Eye (tissue), 1 donor: ENCODE measurements at regions not wholly inside any gene's neighbourhood (a gene's known extent, or its start where the extent isn't known, plus 50 kb on each side); places are given as distances from the start of the nearest gene placed in this dataset.

Experiments used
- DNase-seq: peaks from one replicate; pipeline ENCODE4 v3.0.0-alpha.2; 2015

GRCh38 chr10:43754569-43755260 is 106.0 kb upstream of the ZNF32 start:
- no peak for DNase-seq

GRCh38 chr10:43753397-43754061 is 104.8 kb upstream of the ZNF32 start:
- DNase-seq, result no peak

DNA sequence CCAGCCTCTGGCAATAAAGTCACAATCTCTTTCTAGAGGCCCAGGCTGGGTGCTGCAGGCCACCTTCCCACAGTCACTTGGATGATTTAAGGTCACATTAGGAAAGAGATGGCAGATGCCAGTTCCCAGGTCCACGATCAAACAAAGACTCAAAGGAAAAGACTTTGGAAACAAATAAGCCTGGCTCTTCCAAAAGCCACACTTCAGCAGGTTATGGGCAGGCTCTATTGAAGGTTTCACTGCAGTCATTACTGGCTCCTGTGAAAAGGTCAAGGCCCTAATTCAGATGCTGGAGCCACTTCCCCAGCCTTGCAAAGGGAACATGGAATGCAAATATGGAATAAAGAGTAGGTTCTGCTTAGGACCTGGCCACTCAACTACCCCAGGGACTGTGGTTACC is 104.0 kb upstream of the ZNF32 start:
- DNase-seq, result no peak

GRCh38 chr10:43751646-43752045 is 103.0 kb upstream of the ZNF32 start:
- no peak for DNase-seq

GRCh38 chr10:43749940-43750552 is 101.4 kb upstream of the ZNF32 start:
- DNase-seq, result no peak

DNA sequence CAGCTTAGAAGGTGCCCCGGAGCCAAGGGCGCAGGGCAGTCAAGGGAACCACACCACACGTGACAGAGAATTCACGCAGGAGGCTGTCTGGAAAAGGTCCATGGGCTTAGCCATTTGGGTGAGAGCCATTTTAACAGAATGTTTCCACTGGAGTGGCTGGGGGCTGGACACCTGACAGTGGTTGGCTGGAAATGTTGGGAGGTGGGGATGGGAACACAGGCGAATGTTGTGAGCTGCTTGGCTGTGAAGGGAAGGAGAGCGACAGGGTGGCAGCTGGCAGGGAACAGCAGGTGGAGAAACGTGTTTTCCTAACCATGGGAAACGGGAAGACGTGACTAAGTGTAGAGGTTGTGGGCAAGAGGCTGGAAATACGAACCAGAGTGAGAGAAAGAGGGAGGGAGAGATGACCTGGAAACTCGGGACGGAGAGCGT is 100.5 kb upstream of the ZNF32 start:
- no peak for DNase-seq

DNA sequence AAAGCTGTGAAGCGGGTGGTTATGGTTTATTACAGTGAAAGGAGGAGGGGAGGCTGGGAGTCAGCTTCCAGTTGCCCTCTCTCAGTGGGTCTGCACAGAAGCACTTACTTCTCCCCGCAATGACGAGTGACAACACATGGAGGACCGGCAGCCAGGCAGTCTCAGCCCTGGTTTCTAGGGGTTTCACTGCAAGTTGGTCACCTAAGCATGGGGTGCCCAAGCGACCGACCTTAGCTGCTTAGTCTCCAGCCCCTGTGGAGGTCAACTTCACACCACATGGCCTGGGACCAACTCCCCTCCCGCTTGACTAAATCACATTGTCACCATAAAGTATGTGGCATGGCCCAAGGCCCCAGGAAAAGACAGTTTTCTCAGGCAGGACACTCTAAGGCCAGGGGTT is 99.9 kb upstream of the ZNF32 start:
- DNase-seq, result no peak

GRCh38 chr10:43746906-43747305 is 98.2 kb upstream of the ZNF32 start:
- DNase-seq, result no peak

DNA sequence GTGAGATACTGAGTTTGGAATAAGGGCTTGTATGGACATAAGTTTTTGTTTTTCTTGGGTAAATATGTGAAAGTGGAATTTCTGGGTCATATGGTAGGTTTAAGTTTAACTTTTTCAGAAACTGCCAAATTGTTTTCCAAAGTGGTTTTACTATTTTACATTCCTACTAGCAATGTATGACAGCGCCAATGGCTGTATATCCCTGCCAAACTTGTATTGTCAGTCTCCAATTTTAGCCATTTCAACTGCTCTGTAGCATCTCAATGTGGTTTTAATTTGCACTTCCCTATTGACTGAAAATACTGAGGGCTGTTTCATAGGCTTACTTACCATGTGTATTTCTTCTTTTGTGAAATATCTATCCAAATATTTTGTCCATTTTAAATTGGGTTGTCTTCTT is 90.5 kb upstream of the ZNF32 start:
- DNase-seq, result peak; percentile 60

- DNase-seq, result no peak
These were observed 88.3 kb upstream of the ZNF32 start for GRCh38 chr10:43737003-43737402.

- DNase-seq, result no peak
These were observed 87.2 kb upstream of the ZNF32 start for GRCh38 chr10:43735907-43736306.

DNA sequence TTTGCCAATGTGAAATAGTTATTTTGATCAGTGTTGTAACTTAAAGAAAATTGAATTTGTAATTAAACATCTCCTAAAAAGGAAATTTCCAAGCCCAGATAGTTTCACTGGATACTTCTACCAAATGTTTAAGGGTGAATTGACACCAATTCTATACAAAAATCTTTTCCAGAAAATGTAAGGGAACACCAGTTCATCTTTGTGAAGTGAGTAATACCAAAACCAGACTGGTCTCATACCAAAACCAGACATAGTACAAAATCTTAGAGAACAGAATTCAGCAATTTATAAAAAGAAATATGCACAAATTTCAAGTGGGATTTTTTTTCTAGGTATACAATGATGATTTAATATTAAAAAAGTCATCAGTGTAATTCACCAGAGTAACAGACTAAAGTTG is 86.0 kb upstream of the ZNF32 start:
- DNase-seq, result no peak

- no peak for DNase-seq
These were observed 82.8 kb upstream of the ZNF32 start for GRCh38 chr10:43731486-43731885.

- DNase-seq, result no peak
These were observed 79.7 kb upstream of the ZNF32 start for GRCh38 chr10:43728425-43728824.

DNA sequence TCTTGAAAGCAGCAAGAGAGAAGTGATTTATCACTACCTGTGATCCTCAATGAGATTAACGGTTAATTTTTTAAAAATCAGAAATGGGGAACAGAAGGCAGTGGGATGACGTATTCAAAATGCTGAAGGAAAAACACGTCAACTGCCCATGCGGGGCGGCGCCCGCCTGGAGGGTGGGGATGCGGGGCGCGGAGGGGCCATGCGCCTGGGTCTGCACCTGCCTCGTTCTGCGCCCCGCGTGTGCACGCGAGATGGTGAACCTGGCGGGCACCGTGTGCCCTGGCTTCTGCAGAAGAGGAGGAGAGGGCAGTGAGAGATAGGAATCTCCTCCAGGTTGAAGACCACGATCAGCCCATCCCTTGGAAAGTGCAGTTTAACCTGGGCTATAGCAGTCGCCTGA is 79.3 kb upstream of the ZNF32 start:
- no peak for DNase-seq

- no peak for DNase-seq
These were observed 66.7 kb upstream of the ZNF32 start for GRCh38 chr10:43715334-43715733.

DNA sequence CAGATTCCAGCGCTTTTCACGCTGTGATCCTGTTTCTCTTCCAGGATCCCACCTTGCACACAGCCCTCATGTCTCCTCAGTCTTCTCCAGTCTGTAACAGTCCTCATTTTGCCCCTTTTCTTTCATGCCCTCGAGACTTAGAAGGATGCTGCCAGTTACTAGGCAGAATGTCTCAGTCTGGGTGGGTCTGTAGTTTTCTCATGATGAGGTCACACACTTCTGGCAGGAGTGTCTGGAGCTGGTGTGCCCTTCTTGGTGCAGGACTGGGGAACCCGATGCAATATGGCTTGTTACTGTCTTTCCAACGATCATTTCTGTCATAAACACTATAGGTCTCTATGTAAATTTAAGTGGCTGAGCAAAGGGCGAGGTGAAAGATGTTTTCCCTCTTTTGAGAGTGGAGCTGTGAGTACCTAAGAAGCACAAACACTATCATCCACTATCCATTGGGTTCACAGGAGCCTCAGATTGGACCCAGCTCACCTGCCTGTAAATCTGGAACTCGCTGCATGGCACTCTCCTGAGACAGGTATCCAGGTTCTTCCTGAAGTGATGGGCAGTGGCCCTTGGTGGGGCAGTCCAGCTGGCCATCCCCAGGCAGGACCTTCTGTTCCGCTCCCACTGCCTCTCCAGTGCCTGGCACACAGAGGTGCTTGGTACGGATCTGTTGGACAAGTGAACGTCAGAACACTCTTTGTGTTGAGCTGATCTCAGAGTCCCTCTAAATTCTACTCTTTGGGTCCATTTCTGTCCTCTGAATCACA is 64.3 kb upstream of the ZNF32 start:
- DNase-seq, result no peak

DNA sequence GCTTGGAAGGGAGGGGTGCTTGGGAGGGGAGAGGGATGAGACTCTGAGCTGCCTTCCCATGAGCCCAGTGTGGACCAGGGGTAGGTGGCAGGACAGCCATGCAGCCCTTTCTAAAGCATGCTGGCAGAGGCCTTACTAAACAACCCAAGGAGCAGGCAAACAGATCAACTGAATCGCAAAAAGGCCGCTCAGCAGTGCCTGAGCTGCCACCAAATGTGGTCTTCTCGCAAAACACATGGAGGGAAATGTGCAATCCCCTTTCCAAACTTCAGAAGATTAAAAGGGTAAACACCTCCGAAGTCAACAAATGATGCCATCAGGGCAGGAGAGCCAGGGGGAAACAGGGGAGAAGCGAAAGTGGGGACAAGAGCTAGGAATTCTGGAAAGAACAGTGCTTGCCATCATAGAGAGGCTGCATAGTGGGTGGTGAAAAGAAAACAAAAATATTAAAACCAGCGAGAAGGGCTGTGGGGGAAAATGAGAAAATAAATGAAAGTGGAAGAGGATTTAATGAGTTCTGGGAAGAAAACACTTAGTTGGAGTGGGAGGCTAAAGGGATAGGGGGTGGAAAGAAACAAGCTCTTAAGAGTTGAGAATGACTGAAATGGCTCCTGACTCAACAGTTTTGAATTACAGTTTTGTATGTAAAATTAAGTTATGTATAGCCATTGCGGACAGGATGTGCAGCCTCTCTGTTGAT is 62.2 kb upstream of the ZNF32 start:
- DNase-seq, result no peak

- no peak for DNase-seq
These were observed 59.6 kb upstream of the ZNF32 start for GRCh38 chr10:43708262-43708661.

DNA sequence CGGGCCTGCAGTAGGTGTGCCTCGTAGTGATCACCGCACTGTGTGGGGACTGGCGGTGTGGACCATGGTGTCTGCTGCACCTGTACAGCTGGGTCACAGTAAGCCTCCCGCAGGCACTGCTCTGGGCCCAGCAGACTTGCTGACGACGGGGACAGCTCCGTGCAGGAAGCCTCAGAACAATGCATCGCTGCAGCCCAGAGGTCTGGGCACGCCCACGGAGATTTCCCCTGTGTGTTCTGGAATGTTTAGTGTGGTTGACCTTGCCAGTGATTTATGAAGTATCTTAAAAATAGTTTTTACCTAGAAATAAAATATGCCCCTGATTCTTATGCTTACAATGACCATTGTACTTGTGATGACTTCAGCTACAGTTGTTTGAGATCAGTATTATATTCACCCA is 59.1 kb upstream of the ZNF32 start:
- no peak for DNase-seq

DNA sequence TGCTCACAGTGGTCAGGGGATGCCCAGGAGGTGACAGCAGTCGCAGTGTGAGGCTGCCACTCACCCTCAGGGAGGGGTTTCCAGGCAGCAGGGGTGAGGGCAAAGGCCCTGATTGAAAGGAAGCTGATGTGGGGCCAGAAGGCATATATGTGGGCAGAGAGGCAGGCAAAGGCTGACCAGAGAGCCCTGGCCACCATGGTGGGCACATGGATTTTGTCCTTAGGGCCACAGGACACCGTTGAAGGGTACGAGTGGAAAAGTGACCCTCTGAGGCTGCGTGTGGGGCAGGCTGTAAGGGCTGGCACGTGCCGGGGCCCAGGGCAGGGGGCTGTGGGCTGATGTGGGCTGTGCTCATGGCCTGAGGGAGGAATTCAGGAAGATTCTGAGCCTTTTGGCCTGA is 57.5 kb upstream of the ZNF32 start:
- no peak for DNase-seq

DNA sequence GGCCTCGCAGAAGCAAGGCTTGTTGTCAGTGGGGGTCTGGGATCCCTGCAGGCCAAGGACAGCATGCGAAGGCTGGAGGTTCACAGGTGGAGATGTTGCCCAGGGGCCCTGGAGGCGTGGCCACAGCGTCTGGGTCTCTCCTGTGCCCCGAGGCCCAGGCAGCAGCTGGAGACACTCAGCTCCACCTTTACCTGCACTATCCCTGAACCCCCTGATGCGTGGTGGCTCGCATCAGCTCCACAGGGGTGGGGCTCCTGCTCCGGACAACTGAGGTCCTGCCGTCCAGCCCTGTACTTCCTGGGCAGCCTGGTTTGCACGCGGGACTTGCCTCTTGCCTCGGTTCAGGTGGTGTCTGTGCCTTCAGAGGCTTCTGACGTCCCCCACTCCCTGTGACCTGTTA is 54.6 kb upstream of the ZNF32 start:
- no peak for DNase-seq

- DNase-seq, result no peak
These were observed 54.2 kb upstream of the ZNF32 start for GRCh38 chr10:43702936-43703281.
